DMS114 treated with DMSO at 0.1 percent for 48 hours (cell line): ENCODE measurements at regions not wholly inside any gene's neighbourhood (a gene's known extent, or its start where the extent isn't known, plus 50 kb on each side); places are given as distances from the start of the nearest gene placed in this dataset.

Experiments
- DNase-seq: peaks from one replicate; lab custom pipeline; 2025; ENCODE audit not compliant: unreplicated experiment; lab: John Stamatoyannopoulos, UW

- DNase-seq: no peak
Observed at GRCh38 chrX:11040405-11040804, 70.7 kb upstream of the HCCS start.

GRCh38 chrX:11040996-11041395 lies 70.1 kb upstream of the HCCS start:
- DNase-seq: no peak

- DNase-seq: no peak
Observed at GRCh38 chrX:11050013-11050412, 61.1 kb upstream of the HCCS start.

- no peak for DNase-seq
Observed at GRCh38 chrX:11053351-11053750, 57.8 kb upstream of the HCCS start.

- no peak for DNase-seq
Observed at GRCh38 chrX:11056322-11057176, 54.6 kb upstream of the HCCS start.

GRCh38 chrX:11059933-11060332 lies 51.2 kb upstream of the HCCS start:
- DNase-seq: no peak
